BLaER1 treated with 17β-estradiol and CSF1 and Interleukin-3, amounts not matched to agents 10 nM and 100 nM (cell line): ENCODE measurements at regions not wholly inside any gene's neighbourhood (a gene's known extent, or its start where the extent isn't known, plus 50 kb on each side); places are given as distances from the start of the nearest gene placed in this dataset.
A peak's percentile ranks its signal among the peaks of the same experiment; 100 is the strongest.

Experiments
- H3K27ac ChIP-seq, 11 experiments: shearing (Covaris generic); formaldehyde crosslinking; 2 replicates each; pipeline ENCODE4 v1.8.1; 2022
- H3K27me3 ChIP-seq, 11 experiments: shearing (Covaris generic); formaldehyde crosslinking; 2 replicates each; pipeline ENCODE4 v1.8.1; 2022
- H3K36me3 ChIP-seq, 11 experiments: shearing (Covaris generic); formaldehyde crosslinking; 2 replicates each; pipeline ENCODE4 v1.8.1; 2022
- H3K4me1 ChIP-seq, 10 experiments: shearing (Covaris generic); formaldehyde crosslinking; 2 replicates each; pipeline ENCODE4 v1.8.1; 2022
- H3K4me2 ChIP-seq, 11 experiments: shearing (Covaris generic); formaldehyde crosslinking; 2 replicates each; pipeline ENCODE4 v1.8.1; 2022
- H3K4me3 ChIP-seq, 10 experiments: shearing (Covaris generic); formaldehyde crosslinking; 2 replicates each; pipeline ENCODE4 v1.8.1; 2022
- H3K9ac ChIP-seq, 11 experiments: shearing (Covaris generic); formaldehyde crosslinking; 2 replicates each; pipeline ENCODE4 v1.8.1; 2022
- H3K9me3 ChIP-seq, 11 experiments: shearing (Covaris generic); formaldehyde crosslinking; replicated peaks in 1 of 11; 2 replicates each; pipeline ENCODE4 v1.8.1; 2022
- H4K20me1 ChIP-seq, 11 experiments: shearing (Covaris generic); formaldehyde crosslinking; 2 replicates each; pipeline ENCODE4 v1.8.1; 2022
- Cebpa-rat ChIP-seq, 11 experiments: shearing (Covaris generic); IDR thresholded peaks; 2 replicates each; pipeline ENCODE4 v1.8.1; 2022

DNA sequence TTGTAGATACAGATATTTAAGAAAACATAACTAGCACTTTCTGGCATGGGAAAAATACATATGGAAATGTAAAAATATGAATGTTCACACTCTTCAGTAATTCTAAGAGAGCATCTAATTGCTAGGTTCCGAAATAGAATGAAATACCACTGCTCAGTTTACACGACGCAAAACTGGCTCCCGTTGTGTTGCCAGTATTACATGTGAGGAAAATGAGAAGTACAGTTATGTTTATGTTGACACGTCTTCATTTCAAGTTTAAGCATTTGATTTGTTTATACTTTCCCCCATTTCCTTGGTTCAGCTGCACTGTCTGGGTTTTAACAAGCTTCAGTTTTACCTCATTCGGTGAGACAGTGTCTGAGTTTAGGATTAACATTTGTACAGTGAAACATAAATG, 275.8 kb upstream of the SEMA3D start:
- no peaks in the 10 kb centered on the region for H3K9me3 ChIP-seq
- no peaks in the 10 kb centered on the region for H3K36me3 ChIP-seq
- peak overlapping the region in 1 of 11 experiments; percentile 12; a peak in 2 of 22 replicates for H3K4me2 ChIP-seq
- no peaks in the 10 kb centered on the region for H3K27me3 ChIP-seq
- no peak overlapping the region for H3K27ac ChIP-seq
- H3K9ac ChIP-seq = no peak overlapping the region
- peaks cover 0 to 23% (median 5%) of the 10 kb centered on the region in 10 experiments; a peak in 11 of 20 replicates for H3K4me1 ChIP-seq
- no peak overlapping the region for H3K4me3 ChIP-seq
- TF ChIP-seq Cebpa-rat (IDR thresholded peaks at IDR 0.05) = no peak
- no peaks in the 10 kb centered on the region for H4K20me1 ChIP-seq

DNA sequence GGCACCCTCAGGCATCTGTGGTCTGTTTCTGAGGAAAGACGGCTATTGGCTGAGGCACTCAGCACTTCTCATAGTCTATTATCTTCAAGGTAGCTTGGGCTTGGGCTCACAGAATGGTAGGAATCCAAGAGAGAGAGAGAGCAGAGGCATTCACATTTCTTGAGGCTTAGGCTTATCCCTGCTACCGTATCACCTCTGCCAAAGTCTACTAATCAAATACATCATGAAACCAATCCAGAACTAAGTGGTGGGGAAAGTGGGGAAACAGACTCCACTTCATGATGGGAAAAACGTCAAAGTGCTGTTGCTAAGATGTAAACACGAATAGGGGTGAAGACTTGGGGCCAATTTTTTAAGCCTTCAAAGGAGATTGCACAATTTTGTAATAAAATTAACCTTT, 271.1 kb upstream of the SEMA3D start:
- no peaks in the 10 kb centered on the region for H3K9me3 ChIP-seq
- peaks cover 0 to 18% (median 0%) of the 10 kb centered on the region in 10 experiments; a peak in 7 of 20 replicates for H3K4me1 ChIP-seq
- H3K4me2 ChIP-seq = no peak overlapping the region
- no peaks in the 10 kb centered on the region for H3K36me3 ChIP-seq
- no peaks in the 10 kb centered on the region for H4K20me1 ChIP-seq
- no peaks in the 10 kb centered on the region for H3K27me3 ChIP-seq
- H3K27ac ChIP-seq = no peak overlapping the region
- no peak overlapping the region for H3K9ac ChIP-seq
- TF ChIP-seq Cebpa-rat (IDR thresholded peaks at IDR 0.05) = no peak
- H3K4me3 ChIP-seq = no peak overlapping the region

DNA sequence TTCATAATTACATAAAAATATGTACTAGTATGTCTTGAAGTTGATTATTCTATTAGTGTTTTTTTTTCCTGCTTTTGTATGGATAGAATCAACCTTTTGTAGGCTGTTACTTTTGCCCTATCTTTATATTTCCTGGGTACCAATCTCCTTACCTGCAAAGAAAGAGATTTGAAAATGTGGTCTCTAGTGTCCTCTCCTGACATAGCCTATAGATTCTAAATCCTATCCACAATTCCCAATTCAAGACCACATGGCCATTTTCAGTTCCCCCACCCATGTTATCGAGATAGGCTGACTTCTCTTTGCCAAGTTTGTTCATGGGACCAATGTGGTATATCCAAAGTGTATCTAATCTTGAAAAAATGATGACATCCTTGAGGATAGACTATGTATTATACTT, 269.4 kb upstream of the SEMA3D start:
- no peaks in the 10 kb centered on the region for H3K9me3 ChIP-seq
- H3K4me3 ChIP-seq = no peak overlapping the region
- no peak overlapping the region for H3K27ac ChIP-seq
- H3K4me1 ChIP-seq = peaks cover 0 to 3% (median 0%) of the 10 kb centered on the region in 10 experiments; a peak in 6 of 20 replicates
- no peaks in the 10 kb centered on the region for H4K20me1 ChIP-seq
- no peak overlapping the region for H3K9ac ChIP-seq
- H3K36me3 ChIP-seq = no peaks in the 10 kb centered on the region
- TF ChIP-seq Cebpa-rat (IDR thresholded peaks at IDR 0.05) = no peak
- no peaks in the 10 kb centered on the region for H3K27me3 ChIP-seq
- H3K4me2 ChIP-seq = no peak overlapping the region

DNA sequence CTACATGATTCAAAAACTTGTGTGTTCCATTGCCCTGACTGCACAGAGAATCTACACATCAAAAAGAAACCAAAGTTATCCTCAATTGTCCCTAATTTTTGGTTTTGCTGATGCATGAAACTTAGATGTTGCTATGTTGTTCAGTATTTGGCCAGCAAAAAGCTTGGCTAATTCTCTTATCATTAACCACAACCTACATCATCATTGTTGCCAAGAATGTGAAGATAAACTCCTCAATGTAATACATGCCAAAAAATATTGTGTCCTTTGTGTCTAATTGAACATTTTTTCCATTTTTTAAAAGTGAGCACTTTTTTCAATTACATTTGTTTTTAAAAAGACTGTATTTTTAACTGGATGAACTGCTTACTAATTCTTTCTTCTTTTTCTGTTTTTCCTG, 268.0 kb upstream of the SEMA3D start:
- Histone ChIP-seq H3K9ac (no peak overlapping the region), H4K20me1 (no peaks in the 10 kb centered on the region), H3K27ac (no peak overlapping the region), H3K9me3 (no peaks in the 10 kb centered on the region), H3K36me3 (no peaks in the 10 kb centered on the region), H3K27me3 (no peaks in the 10 kb centered on the region), H3K4me3 (no peak overlapping the region), H3K4me1 (no peaks in the 10 kb centered on the region), H3K4me2 (no peak overlapping the region)
- TF ChIP-seq Cebpa-rat (IDR thresholded peaks at IDR 0.05) = no peak

DNA sequence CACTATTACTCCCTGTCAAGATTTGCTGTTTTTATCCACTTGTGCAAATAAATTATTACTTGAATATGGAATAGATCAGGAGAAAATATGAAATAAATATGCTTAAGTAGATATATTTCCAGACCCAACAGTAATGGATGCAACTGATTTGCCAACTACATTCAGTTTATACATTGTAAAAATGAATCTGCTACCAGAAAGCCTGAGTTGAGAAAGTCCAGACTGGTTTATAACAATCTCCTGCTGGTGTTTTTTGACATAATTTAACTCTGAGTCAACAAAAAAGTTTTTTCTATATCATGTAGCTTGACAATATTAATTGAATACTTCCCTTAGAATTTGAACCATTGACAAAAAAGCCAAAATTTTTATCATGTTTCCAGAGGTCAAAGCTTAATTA, 265.8 kb upstream of the SEMA3D start:
- Histone ChIP-seq H3K4me1 (no peaks in the 10 kb centered on the region), H3K9me3 (no peaks in the 10 kb centered on the region), H3K36me3 (no peaks in the 10 kb centered on the region), H3K27ac (no peak overlapping the region), H3K9ac (no peak overlapping the region), H3K4me2 (no peak overlapping the region), H4K20me1 (no peaks in the 10 kb centered on the region), H3K4me3 (no peak overlapping the region), H3K27me3 (no peaks in the 10 kb centered on the region)
- no peak for TF ChIP-seq Cebpa-rat (IDR thresholded peaks at IDR 0.05)

DNA sequence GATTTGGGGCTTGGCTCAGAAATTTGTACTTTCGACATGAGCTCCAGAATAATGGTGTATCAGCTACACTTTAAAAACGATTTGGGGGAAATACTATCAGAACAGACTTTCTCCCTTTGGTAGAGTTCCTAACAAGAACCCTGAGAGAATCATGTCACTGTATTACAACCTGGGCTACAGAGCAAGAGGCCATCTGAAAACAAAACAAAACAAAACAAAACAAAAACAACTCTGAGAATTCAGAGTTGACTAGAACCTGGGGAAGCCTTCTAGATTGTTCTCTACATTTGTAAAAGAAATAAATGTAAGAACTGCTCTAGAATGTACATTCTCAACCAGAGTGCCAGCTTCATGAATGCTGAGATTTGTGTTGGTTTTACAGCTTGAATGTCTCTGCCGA, 262.6 kb upstream of the SEMA3D start:
- no peaks in the 10 kb centered on the region for H3K4me1 ChIP-seq
- H3K27me3 ChIP-seq = no peaks in the 10 kb centered on the region
- no peaks in the 10 kb centered on the region for H3K36me3 ChIP-seq
- no peak overlapping the region for H3K4me3 ChIP-seq
- H3K9ac ChIP-seq = no peak overlapping the region
- no peak for TF ChIP-seq Cebpa-rat (IDR thresholded peaks at IDR 0.05)
- no peak overlapping the region for H3K27ac ChIP-seq
- H3K9me3 ChIP-seq = no peaks in the 10 kb centered on the region
- no peak overlapping the region for H3K4me2 ChIP-seq
- no peaks in the 10 kb centered on the region for H4K20me1 ChIP-seq

DNA sequence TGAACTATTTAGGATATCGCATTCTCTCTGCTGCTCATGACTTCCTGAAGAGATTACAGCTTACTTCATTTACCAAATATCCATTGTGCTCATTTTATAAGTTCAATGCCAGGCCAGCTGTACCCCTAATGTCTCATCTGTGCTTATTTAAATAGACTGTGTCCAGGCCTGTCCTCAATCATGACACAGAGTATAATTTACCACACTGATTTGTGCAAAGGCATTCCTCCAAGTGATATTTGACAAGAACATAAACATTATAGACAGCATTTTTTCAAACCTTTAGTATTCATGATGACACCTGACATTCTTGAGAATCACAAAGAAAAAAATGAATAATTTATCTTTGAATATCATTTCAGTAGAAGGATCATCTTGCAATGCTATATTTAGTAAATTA, 260.1 kb upstream of the SEMA3D start:
- no peak for TF ChIP-seq Cebpa-rat (IDR thresholded peaks at IDR 0.05)
- Histone ChIP-seq H3K27ac (no peak overlapping the region), H3K9me3 (no peaks in the 10 kb centered on the region), H3K4me2 (no peak overlapping the region), H3K36me3 (no peaks in the 10 kb centered on the region), H3K4me1 (no peaks in the 10 kb centered on the region), H3K4me3 (no peak overlapping the region), H3K9ac (no peak overlapping the region), H4K20me1 (no peaks in the 10 kb centered on the region), H3K27me3 (no peaks in the 10 kb centered on the region)

DNA sequence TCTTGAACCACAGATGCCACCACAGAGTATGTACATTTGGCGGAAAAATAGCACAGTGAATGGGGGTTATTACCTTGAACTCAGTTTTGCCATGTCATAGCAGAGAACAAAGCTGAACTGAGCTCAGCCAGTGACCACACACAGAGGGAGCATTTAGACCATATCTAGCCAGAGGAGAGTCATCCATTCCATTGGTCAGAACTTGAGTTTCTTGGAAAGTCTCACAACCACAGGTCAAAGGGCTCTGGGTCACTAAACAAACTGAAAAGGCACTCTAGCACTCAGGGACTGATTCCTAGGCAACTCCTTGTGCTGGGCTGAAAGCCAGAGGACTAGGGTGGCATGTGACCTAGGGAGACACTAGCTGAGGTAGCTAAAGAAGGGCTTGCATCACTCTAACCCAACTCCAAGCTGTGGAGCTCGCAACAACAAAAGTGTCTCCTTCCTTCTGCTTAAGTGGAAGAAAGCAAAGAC, 239.7 kb upstream of the SEMA3D start:
- no peaks in the 10 kb centered on the region for H4K20me1 ChIP-seq
- no peaks in the 10 kb centered on the region for H3K27me3 ChIP-seq
- peaks cover 0 to 32% (median 11%) of the 10 kb centered on the region in 11 experiments; a peak in 11 of 22 replicates for H3K9me3 ChIP-seq
- H3K27ac ChIP-seq = no peak overlapping the region
- no peak for TF ChIP-seq Cebpa-rat (IDR thresholded peaks at IDR 0.05)
- H3K36me3 ChIP-seq = no peaks in the 10 kb centered on the region
- no peak overlapping the region for H3K4me2 ChIP-seq
- H3K9ac ChIP-seq = no peak overlapping the region
- H3K4me1 ChIP-seq = peaks cover 0 to 9% (median 0%) of the 10 kb centered on the region in 10 experiments; a peak in 1 of 20 replicates
- no peak overlapping the region for H3K4me3 ChIP-seq

DNA sequence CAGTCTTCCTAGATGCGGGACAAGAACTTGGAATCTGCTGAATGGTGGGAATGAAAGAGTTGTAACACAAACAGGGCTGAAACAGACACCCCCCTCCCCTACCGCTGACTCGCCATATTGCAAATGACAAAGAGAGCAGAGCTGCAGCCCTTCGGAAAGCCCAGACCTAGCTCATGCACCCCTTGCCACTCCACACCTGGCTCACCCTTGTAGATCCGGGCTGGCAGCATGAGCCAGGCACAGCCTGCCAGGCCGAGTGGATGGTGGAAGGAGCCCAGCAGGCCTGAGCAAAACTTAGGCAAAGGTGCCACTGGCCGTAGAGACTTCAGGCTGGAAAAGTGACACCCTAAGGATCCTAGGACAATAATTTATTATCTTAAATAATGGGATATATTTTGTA, 237.4 kb upstream of the SEMA3D start:
- no peaks in the 10 kb centered on the region for H4K20me1 ChIP-seq
- no peak overlapping the region for H3K9ac ChIP-seq
- no peak overlapping the region for H3K27ac ChIP-seq
- H3K4me1 ChIP-seq = peaks cover 0 to 9% (median 0%) of the 10 kb centered on the region in 10 experiments; a peak in 1 of 20 replicates
- no peak overlapping the region for H3K4me2 ChIP-seq
- TF ChIP-seq Cebpa-rat (IDR thresholded peaks at IDR 0.05) = no peak
- no peaks in the 10 kb centered on the region for H3K36me3 ChIP-seq
- H3K27me3 ChIP-seq = no peaks in the 10 kb centered on the region
- H3K9me3 ChIP-seq = peaks cover 0 to 22% (median 5%) of the 10 kb centered on the region in 11 experiments; a peak in 4 of 22 replicates
- H3K4me3 ChIP-seq = no peak overlapping the region

DNA sequence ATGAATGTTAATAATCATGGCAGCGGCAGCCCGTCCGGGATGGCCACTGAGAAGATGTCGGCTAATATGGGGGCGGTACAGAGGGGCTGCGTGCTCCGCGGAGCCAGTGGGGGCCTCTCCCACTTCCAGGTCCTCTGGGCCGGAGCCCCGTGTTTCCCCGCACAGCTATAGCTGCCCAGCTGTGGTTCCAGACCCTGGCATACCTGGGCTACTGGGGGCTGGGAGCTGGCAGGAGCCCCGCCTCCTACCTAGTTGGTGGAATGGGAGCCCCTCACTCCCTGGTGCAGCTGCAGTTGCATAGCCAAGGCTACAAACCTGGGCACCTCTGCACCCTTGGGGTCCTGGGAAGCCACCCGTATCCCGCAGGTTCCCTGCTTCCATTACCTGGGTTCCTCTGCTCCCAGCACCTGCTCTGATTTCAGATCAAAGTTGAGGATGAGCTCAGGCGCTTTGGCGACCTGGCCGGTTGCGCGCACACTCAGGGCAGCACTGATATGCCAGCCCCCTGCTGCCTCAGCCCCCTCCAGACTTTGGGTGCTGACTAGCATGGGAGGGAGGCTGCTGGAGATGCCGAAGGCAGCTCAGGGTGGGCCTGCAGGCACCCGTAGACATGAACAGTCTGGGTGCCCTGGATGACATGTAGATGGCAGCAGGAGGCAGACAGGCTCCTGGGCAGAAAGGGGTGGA, 236.5 kb upstream of the SEMA3D start:
- H3K9me3 ChIP-seq = peaks cover 0 to 12% (median 4%) of the 10 kb centered on the region in 11 experiments; a peak in 2 of 22 replicates
- H3K36me3 ChIP-seq = no peaks in the 10 kb centered on the region
- no peaks in the 10 kb centered on the region for H3K27me3 ChIP-seq
- TF ChIP-seq Cebpa-rat (IDR thresholded peaks at IDR 0.05) = no peak
- H3K4me2 ChIP-seq = no peak overlapping the region
- H3K27ac ChIP-seq = no peak overlapping the region
- no peak overlapping the region for H3K9ac ChIP-seq
- H3K4me1 ChIP-seq = no peaks in the 10 kb centered on the region
- no peaks in the 10 kb centered on the region for H4K20me1 ChIP-seq
- no peak overlapping the region for H3K4me3 ChIP-seq
